Smooth muscle cell (in vitro differentiated cells): ENCODE measurements at regions not wholly inside any gene's neighbourhood (a gene's known extent, or its start where the extent isn't known, plus 50 kb on each side); places are given as distances from the start of the nearest gene placed in this dataset.
"Not testable (repeated sequence)": the region's sequence is repeated elsewhere in the genome, so short reads cannot be mapped to it uniquely, and the experiment has no call there.

ENCODE experiments used
- DNase-seq: peaks from one replicate; lab custom pipeline; 2025; ENCODE audit not compliant: unreplicated experiment; lab: John Stamatoyannopoulos, UW
- H2AFZ ChIP-seq: fragments of 200-600 bp; sonication (generic); 2 replicates; pipeline ENCODE4 v1.6.0; 2016; ENCODE audit warnings: antibody characterized with exemption, low read depth, mild to moderate bottlenecking
- H3F3A ChIP-seq: fragments of 200-600 bp; sonication (generic); 2 replicates; pipeline ENCODE4 v1.6.0; 2017; ENCODE audit warnings: antibody characterized with exemption, low read depth
- H3K27ac ChIP-seq: fragments of 200-600 bp; sonication (generic); 2 replicates; pipeline ENCODE4 v1.5.1; 2016; ENCODE audit warnings: low read depth, mild to moderate bottlenecking
- H3K27me3 ChIP-seq: fragments of 200-600 bp; sonication (generic); 2 replicates; pipeline ENCODE4 v1.6.1; 2016; ENCODE audit warnings: low read depth, mild to moderate bottlenecking
- H3K36me3 ChIP-seq: fragments of 200-600 bp; sonication (generic); 2 replicates; pipeline ENCODE4 v1.5.1; 2016; ENCODE audit warnings: low read depth
- H3K4me1 ChIP-seq: fragments of 200-600 bp; sonication (generic); 2 replicates; pipeline ENCODE4 v1.5.1; 2016; ENCODE audit warnings: low read depth
- H3K4me2 ChIP-seq: fragments of 200-600 bp; sonication (generic); 2 replicates; pipeline ENCODE4 v1.6.0; 2016; ENCODE audit warnings: mild to moderate bottlenecking
- H3K4me3 ChIP-seq: fragments of 200-600 bp; sonication (generic); 2 replicates; pipeline ENCODE4 v1.5.1; 2016; ENCODE audit warnings: mild to moderate bottlenecking
- H3K79me2 ChIP-seq: fragments of 200-600 bp; sonication (generic); 2 replicates; pipeline ENCODE4 v1.6.0; 2016; ENCODE audit warnings: low read depth, mild to moderate bottlenecking
- H3K9ac ChIP-seq: fragments of 200-600 bp; sonication (generic); 2 replicates; pipeline ENCODE4 v1.6.0; 2016; ENCODE audit warnings: low read depth
- H3K9me3 ChIP-seq: fragments of 200-600 bp; sonication (generic); replicated peaks from 2 replicates; pipeline ENCODE4 v1.5.1; 2016; ENCODE audit warnings: low read depth
- H4K20me1 ChIP-seq: fragments of 200-600 bp; sonication (generic); 2 replicates; pipeline ENCODE4 v1.6.0; 2016; ENCODE audit warnings: low read depth
- WGBS: methylation state at CpG from one replicate; pipeline ENCODE4 v1.1.7; 2016; ENCODE audit warnings: low lambda C conversion rate; 5-methylcytosine and 5-hydroxymethylcytosine counted together
- TF ChIP-seq, protein P1 (sequence below): fragments of 200-600 bp; sonication (generic); IDR thresholded peaks from 2 replicates; pipeline ENCODE4 v1.5.1; 2017; ENCODE audit warnings: borderline replicate concordance, mild to moderate bottlenecking, antibody characterized with exemption; ENCODE audit not compliant: insufficient read depth, poor library complexity, severe bottlenecking

DNA sequence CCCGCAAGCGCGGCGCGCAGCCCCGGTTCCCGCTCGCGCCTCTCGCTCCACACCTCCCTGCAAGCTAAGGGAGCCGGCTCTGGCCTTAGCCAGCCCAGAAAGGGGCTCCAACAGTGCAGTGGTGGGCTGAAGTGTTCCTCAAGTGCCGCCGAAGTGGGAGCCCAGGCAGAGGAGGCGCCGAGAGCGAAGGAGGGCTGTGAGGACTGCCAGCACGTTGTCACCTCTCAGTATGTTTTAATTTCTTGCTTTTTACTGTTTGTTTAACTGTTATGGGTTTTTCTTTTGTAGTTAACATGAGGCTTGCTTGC is 1525.7 kb downstream of the SI start:
- Histone ChIP-seq H4K20me1 (no peaks in the 10 kb centered on the region), H3K4me3 (no peak overlapping the region), H3K4me1 (no peaks in the 10 kb centered on the region), H3K36me3 (no peaks in the 10 kb centered on the region), H3K27ac (no peak overlapping the region), H3K4me2 (no peak overlapping the region), H3K9ac (no peak overlapping the region), H3K9me3 (no peaks in the 10 kb centered on the region), H3F3A (no peaks in the 10 kb centered on the region), H3K79me2 (no peaks in the 10 kb centered on the region), H3K27me3 (no peaks in the 10 kb centered on the region), H2AFZ (no peak overlapping the region)
- WGBS, result 93% methylated on average over 7 of the region's 17 CpGs
- no peak for DNase-seq
- TF ChIP-seq, protein P1, sequence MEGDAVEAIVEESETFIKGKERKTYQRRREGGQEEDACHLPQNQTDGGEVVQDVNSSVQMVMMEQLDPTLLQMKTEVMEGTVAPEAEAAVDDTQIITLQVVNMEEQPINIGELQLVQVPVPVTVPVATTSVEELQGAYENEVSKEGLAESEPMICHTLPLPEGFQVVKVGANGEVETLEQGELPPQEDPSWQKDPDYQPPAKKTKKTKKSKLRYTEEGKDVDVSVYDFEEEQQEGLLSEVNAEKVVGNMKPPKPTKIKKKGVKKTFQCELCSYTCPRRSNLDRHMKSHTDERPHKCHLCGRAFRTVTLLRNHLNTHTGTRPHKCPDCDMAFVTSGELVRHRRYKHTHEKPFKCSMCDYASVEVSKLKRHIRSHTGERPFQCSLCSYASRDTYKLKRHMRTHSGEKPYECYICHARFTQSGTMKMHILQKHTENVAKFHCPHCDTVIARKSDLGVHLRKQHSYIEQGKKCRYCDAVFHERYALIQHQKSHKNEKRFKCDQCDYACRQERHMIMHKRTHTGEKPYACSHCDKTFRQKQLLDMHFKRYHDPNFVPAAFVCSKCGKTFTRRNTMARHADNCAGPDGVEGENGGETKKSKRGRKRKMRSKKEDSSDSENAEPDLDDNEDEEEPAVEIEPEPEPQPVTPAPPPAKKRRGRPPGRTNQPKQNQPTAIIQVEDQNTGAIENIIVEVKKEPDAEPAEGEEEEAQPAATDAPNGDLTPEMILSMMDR, result no peak

- DNase-seq, H3K4me3 ChIP-seq, H3K36me3 ChIP-seq, H3K9ac ChIP-seq, H3K79me2 ChIP-seq, H3K27me3 ChIP-seq, H2AFZ ChIP-seq, H3K4me2 ChIP-seq, H3K9me3 ChIP-seq, H3F3A ChIP-seq, H4K20me1 ChIP-seq, H3K4me1 ChIP-seq, H3K27ac ChIP-seq: not testable (repeated sequence)
- 96% methylated on average over 26 of the region's 37 CpGs for whole genome bisulfite sequencing
Observed at GRCh38 chr3:163551915-163552658, 1526.2 kb downstream of the SI start.

- no peaks in the 10 kb centered on the region for H3K4me1 ChIP-seq
- H3K36me3 ChIP-seq, result no peaks in the 10 kb centered on the region
- no peak for DNase-seq
- H3K79me2 ChIP-seq, result no peaks in the 10 kb centered on the region
- no peaks in the 10 kb centered on the region for H3F3A ChIP-seq
- no peak overlapping the region for H3K9ac ChIP-seq
- 75% methylated on average over 1 of the region's 1 CpG for WGBS
- H3K4me3 ChIP-seq, result no peak overlapping the region
- no peak overlapping the region for H3K27ac ChIP-seq
- no peak overlapping the region for H2AFZ ChIP-seq
- H3K27me3 ChIP-seq, result no peaks in the 10 kb centered on the region
- no peaks in the 10 kb centered on the region for H4K20me1 ChIP-seq
- no peaks in the 10 kb centered on the region for H3K9me3 ChIP-seq
- no peak overlapping the region for H3K4me2 ChIP-seq
- TF ChIP-seq, protein P1, result no peak
Observed at GRCh38 chr3:163548015-163548414, 1530.3 kb downstream of the SI start.

GRCh38 chr3:163547014-163547685 is 1531.1 kb downstream of the SI start:
- DNase-seq, result no peak
- H3K27me3 ChIP-seq, result no peaks in the 10 kb centered on the region
- H3K9ac ChIP-seq, result no peak overlapping the region
- no peak overlapping the region for H3K4me3 ChIP-seq
- no peaks in the 10 kb centered on the region for H3K4me1 ChIP-seq
- no peaks in the 10 kb centered on the region for H3K9me3 ChIP-seq
- H4K20me1 ChIP-seq, result no peaks in the 10 kb centered on the region
- H2AFZ ChIP-seq, result no peak overlapping the region
- H3K36me3 ChIP-seq, result no peaks in the 10 kb centered on the region
- H3F3A ChIP-seq, result no peaks in the 10 kb centered on the region
- H3K27ac ChIP-seq, result no peak overlapping the region
- no peak overlapping the region for H3K4me2 ChIP-seq
- TF ChIP-seq, protein P1, result no peak
- H3K79me2 ChIP-seq, result no peaks in the 10 kb centered on the region
- WGBS, result 70% methylated on average over 3 of the region's 3 CpGs
